ENCODE measurements at regions not wholly inside any gene's neighbourhood (a gene's known extent, or its start where the extent isn't known, plus 50 kb on each side); places are given as distances from the start of the nearest gene placed in this dataset.

DNA sequence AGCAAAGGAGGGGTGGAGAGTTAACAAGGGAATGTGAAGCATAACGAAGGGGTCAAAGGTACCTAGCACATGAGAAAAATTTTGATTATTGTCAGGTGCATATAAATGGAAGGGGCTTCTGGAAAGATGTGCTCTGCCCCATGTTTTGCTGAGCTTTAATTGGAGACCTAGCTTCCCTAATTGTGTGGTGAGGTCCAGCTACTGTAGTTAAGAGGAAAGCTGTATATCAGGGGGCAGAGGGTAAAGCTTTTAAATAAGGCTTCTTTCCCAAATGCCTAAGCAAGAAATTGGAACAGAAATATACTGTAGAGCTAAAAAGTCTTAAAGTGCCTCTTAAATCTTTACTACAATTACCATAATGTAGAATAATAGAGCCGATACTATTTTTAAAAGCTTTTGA, 267.2 kb downstream of the MAT2B start (continued):
- no peak for TF ChIP-seq ZNF232 (CRISPR knock-in tag; IDR thresholded peaks at IDR 0.05)

GRCh38 chr5:163773226-163773625, 267.8 kb downstream of the MAT2B start:
- Mint-ChIP-seq H3K4me1 (0 out of 2 replicates have a peak, but pooled peaks cover 4% of the 10 kb centered on the region), H3K4me3 (no peak overlapping the region), H3K27me3 (ENCODE audit: low read depth) (no peaks in the 10 kb centered on the region), H3K27ac (no peak overlapping the region), H3K36me3 (no peaks in the 10 kb centered on the region), H3K9me3 (peaks cover 4% of the 10 kb centered on the region; the same call in 1 of the 2 replicates)
- ChIA-PET CTCF (interaction anchor here (0.6 kb wide), 2 partner anchors 9 to 455 kb away, joined by 3 to 5 read pairs; no protein-coding TSS in a partner anchor), POLR2A (interaction anchor here (0.6 kb wide), 1 partner anchor 31 kb away, joined by 4 read pairs; no protein-coding TSS in a partner anchor)
- TF ChIP-seq, protein P1, sequence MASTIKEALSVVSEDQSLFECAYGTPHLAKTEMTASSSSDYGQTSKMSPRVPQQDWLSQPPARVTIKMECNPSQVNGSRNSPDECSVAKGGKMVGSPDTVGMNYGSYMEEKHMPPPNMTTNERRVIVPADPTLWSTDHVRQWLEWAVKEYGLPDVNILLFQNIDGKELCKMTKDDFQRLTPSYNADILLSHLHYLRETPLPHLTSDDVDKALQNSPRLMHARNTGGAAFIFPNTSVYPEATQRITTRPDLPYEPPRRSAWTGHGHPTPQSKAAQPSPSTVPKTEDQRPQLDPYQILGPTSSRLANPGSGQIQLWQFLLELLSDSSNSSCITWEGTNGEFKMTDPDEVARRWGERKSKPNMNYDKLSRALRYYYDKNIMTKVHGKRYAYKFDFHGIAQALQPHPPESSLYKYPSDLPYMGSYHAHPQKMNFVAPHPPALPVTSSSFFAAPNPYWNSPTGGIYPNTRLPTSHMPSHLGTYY (CRISPR knock-in tag; IDR thresholded peaks at IDR 0.05) = no peak
- TF ChIP-seq SMAD3 (CRISPR knock-in tag; IDR thresholded peaks at IDR 0.05; ENCODE audit: borderline replicate concordance) (no peak), GRHL2 (CRISPR knock-in tag; IDR thresholded peaks at IDR 0.05; ENCODE audit: insufficient replicate concordance, severe bottlenecking) (no peak), ZNF121 (CRISPR knock-in tag; IDR thresholded peaks at IDR 0.05) (no peak), ZNF425 (CRISPR knock-in tag; conservative IDR thresholded peaks at IDR 0.05) (no peak), ATF3 (CRISPR knock-in tag; conservative IDR thresholded peaks at IDR 0.05) (no peak), KAT7 (CRISPR knock-in tag; IDR thresholded peaks at IDR 0.05; ENCODE audit: borderline replicate concordance) (no peak), E2F5 (CRISPR knock-in tag; IDR thresholded peaks at IDR 0.05) (no peak), OVOL2 (CRISPR knock-in tag; IDR thresholded peaks at IDR 0.05; ENCODE audit: borderline replicate concordance) (no peak), TCF7 (CRISPR knock-in tag; IDR thresholded peaks at IDR 0.05; ENCODE audit: low read depth) (no peak)
- TF ChIP-seq, protein P2, sequence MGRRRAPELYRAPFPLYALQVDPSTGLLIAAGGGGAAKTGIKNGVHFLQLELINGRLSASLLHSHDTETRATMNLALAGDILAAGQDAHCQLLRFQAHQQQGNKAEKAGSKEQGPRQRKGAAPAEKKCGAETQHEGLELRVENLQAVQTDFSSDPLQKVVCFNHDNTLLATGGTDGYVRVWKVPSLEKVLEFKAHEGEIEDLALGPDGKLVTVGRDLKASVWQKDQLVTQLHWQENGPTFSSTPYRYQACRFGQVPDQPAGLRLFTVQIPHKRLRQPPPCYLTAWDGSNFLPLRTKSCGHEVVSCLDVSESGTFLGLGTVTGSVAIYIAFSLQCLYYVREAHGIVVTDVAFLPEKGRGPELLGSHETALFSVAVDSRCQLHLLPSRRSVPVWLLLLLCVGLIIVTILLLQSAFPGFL (CRISPR knock-in tag; IDR thresholded peaks at IDR 0.05; ENCODE audit: borderline replicate concordance) = no peak
- TF ChIP-seq, protein P3, sequence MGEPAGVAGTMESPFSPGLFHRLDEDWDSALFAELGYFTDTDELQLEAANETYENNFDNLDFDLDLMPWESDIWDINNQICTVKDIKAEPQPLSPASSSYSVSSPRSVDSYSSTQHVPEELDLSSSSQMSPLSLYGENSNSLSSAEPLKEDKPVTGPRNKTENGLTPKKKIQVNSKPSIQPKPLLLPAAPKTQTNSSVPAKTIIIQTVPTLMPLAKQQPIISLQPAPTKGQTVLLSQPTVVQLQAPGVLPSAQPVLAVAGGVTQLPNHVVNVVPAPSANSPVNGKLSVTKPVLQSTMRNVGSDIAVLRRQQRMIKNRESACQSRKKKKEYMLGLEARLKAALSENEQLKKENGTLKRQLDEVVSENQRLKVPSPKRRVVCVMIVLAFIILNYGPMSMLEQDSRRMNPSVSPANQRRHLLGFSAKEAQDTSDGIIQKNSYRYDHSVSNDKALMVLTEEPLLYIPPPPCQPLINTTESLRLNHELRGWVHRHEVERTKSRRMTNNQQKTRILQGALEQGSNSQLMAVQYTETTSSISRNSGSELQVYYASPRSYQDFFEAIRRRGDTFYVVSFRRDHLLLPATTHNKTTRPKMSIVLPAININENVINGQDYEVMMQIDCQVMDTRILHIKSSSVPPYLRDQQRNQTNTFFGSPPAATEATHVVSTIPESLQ (CRISPR knock-in tag; IDR thresholded peaks at IDR 0.05) = no peak
- TF ChIP-seq, protein P4, sequence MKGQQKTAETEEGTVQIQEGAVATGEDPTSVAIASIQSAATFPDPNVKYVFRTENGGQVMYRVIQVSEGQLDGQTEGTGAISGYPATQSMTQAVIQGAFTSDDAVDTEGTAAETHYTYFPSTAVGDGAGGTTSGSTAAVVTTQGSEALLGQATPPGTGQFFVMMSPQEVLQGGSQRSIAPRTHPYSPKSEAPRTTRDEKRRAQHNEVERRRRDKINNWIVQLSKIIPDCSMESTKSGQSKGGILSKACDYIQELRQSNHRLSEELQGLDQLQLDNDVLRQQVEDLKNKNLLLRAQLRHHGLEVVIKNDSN (CRISPR knock-in tag; IDR thresholded peaks at IDR 0.05) = no peak
- TF ChIP-seq, protein P5, sequence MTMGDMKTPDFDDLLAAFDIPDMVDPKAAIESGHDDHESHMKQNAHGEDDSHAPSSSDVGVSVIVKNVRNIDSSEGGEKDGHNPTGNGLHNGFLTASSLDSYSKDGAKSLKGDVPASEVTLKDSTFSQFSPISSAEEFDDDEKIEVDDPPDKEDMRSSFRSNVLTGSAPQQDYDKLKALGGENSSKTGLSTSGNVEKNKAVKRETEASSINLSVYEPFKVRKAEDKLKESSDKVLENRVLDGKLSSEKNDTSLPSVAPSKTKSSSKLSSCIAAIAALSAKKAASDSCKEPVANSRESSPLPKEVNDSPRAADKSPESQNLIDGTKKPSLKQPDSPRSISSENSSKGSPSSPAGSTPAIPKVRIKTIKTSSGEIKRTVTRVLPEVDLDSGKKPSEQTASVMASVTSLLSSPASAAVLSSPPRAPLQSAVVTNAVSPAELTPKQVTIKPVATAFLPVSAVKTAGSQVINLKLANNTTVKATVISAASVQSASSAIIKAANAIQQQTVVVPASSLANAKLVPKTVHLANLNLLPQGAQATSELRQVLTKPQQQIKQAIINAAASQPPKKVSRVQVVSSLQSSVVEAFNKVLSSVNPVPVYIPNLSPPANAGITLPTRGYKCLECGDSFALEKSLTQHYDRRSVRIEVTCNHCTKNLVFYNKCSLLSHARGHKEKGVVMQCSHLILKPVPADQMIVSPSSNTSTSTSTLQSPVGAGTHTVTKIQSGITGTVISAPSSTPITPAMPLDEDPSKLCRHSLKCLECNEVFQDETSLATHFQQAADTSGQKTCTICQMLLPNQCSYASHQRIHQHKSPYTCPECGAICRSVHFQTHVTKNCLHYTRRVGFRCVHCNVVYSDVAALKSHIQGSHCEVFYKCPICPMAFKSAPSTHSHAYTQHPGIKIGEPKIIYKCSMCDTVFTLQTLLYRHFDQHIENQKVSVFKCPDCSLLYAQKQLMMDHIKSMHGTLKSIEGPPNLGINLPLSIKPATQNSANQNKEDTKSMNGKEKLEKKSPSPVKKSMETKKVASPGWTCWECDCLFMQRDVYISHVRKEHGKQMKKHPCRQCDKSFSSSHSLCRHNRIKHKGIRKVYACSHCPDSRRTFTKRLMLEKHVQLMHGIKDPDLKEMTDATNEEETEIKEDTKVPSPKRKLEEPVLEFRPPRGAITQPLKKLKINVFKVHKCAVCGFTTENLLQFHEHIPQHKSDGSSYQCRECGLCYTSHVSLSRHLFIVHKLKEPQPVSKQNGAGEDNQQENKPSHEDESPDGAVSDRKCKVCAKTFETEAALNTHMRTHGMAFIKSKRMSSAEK (CRISPR knock-in tag; IDR thresholded peaks at IDR 0.05; ENCODE audit: borderline replicate concordance) = no peak
- TF ChIP-seq, protein P6, sequence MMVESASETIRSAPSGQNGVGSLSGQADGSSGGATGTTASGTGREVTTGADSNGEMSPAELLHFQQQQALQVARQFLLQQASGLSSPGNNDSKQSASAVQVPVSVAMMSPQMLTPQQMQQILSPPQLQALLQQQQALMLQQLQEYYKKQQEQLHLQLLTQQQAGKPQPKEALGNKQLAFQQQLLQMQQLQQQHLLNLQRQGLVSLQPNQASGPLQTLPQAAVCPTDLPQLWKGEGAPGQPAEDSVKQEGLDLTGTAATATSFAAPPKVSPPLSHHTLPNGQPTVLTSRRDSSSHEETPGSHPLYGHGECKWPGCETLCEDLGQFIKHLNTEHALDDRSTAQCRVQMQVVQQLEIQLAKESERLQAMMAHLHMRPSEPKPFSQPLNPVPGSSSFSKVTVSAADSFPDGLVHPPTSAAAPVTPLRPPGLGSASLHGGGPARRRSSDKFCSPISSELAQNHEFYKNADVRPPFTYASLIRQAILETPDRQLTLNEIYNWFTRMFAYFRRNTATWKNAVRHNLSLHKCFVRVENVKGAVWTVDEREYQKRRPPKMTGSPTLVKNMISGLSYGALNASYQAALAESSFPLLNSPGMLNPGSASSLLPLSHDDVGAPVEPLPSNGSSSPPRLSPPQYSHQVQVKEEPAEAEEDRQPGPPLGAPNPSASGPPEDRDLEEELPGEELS (CRISPR knock-in tag; IDR thresholded peaks at IDR 0.05) = no peak
- ATAC-seq (no peak), DNase-seq (ENCODE audit: low spot score) (no peak)
